Lower lobe of right lung (tissue), 2 donors: ENCODE measurements at regions not wholly inside any gene's neighbourhood (a gene's known extent, or its start where the extent isn't known, plus 50 kb on each side); places are given as distances from the start of the nearest gene placed in this dataset.

Source experiments
- ATAC-seq, 2 donors: fragments of 200-7000 bp; cut with Tn5 transposase; one replicate each; pipeline ENCODE4 v1.9.1; 2020 to 2022; ENCODE audit warnings: mild to moderate bottlenecking in 2 of 2, moderate library complexity in 2 of 2
- DNase-seq: peaks from one replicate; pipeline ENCODE4 v3.0.0-alpha.2; 2020
- H3K27ac ChIP-seq: fragments of 200-600 bp; one replicate; pipeline ENCODE4 v1.8.0; 2022
- H3K27me3 ChIP-seq: fragments of 200-600 bp; one replicate; pipeline ENCODE4 v1.8.0; 2022; ENCODE audit warnings: low read depth
- H3K36me3 ChIP-seq: fragments of 200-600 bp; one replicate; pipeline ENCODE4 v1.8.0; 2022; ENCODE audit warnings: mild to moderate bottlenecking
- H3K4me1 ChIP-seq: fragments of 200-600 bp; one replicate; pipeline ENCODE4 v1.8.0; 2022
- H3K4me3 ChIP-seq: fragments of 200-600 bp; one replicate; pipeline ENCODE4 v1.8.0; 2022; ENCODE audit warnings: mild to moderate bottlenecking
- H3K9me3 ChIP-seq: fragments of 200-600 bp; one replicate; pipeline ENCODE4 v1.8.0; 2022
- intact Hi-C: fragments of 100-400 bp; cut with DNase I; formaldehyde crosslinking; loops from one replicate; pipeline ENCODE4 v1.11.0; 2022
- TF ChIP-seq, protein P1 (sequence below): fragments of 200-600 bp; IDR thresholded peaks from one replicate; pipeline ENCODE4 v1.8.0; 2022; ENCODE audit warnings: antibody characterized with exemption, mild to moderate bottlenecking
- donor health status: DM: no; HTN: yes; CAD: no; lungs with severe emphysema.

DNA sequence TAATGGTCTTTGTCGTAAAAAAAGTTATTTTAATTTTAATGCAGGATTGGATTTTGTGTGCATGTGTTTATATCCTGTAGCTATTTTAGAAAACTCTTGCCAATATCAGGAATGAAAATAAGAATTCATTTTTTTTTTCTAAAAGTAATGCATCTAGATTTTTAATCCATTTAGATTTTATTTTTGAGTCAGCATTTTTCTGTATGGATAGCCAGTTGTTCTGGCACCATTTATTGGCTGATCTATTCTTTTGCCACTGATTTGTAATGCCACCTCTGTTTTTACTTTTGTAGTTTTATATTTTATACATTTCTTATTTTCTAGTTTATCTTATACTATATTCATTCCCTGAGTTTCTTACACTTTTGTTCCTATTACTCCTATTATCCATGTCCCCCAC is 343.0 kb downstream of the FOXG1 start:
- H3K4me3 ChIP-seq, result no peak overlapping the region
- no peaks in the 10 kb centered on the region for H3K27me3 ChIP-seq
- TF ChIP-seq, protein P1, sequence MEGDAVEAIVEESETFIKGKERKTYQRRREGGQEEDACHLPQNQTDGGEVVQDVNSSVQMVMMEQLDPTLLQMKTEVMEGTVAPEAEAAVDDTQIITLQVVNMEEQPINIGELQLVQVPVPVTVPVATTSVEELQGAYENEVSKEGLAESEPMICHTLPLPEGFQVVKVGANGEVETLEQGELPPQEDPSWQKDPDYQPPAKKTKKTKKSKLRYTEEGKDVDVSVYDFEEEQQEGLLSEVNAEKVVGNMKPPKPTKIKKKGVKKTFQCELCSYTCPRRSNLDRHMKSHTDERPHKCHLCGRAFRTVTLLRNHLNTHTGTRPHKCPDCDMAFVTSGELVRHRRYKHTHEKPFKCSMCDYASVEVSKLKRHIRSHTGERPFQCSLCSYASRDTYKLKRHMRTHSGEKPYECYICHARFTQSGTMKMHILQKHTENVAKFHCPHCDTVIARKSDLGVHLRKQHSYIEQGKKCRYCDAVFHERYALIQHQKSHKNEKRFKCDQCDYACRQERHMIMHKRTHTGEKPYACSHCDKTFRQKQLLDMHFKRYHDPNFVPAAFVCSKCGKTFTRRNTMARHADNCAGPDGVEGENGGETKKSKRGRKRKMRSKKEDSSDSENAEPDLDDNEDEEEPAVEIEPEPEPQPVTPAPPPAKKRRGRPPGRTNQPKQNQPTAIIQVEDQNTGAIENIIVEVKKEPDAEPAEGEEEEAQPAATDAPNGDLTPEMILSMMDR, result no peak
- no peaks in the 10 kb centered on the region for H3K4me1 ChIP-seq
- intact Hi-C loops, result no loop called here
- DNase-seq (no peak), ATAC-seq (no peak)
- H3K36me3 ChIP-seq, result no peaks in the 10 kb centered on the region
- no peaks in the 10 kb centered on the region for H3K9me3 ChIP-seq
- H3K27ac ChIP-seq, result no peak overlapping the region

- Histone ChIP-seq H3K4me3 (no peak overlapping the region), H3K4me1 (no peaks in the 10 kb centered on the region), H3K36me3 (no peaks in the 10 kb centered on the region), H3K9me3 (no peaks in the 10 kb centered on the region), H3K27ac (no peak overlapping the region), H3K27me3 (no peaks in the 10 kb centered on the region)
- TF ChIP-seq, protein P1, result no peak
- no peak for DNase-seq
- intact Hi-C loops, result no loop called here
- ATAC-seq, result no peak
Measured at GRCh38 chr14:29111554-29111953, 345.0 kb downstream of the FOXG1 start.

GRCh38 chr14:29123017-29123416 is 356.4 kb downstream of the FOXG1 start:
- no peak for DNase-seq
- H3K27me3 ChIP-seq, result no peaks in the 10 kb centered on the region

GRCh38 chr14:29126361-29126760 is 359.8 kb downstream of the FOXG1 start:
- intact Hi-C loops, result no loop called here
- no peaks in the 10 kb centered on the region for H3K9me3 ChIP-seq
- ATAC-seq (no peak), DNase-seq (no peak)
- H3K27me3 ChIP-seq, result no peaks in the 10 kb centered on the region
- no peak overlapping the region for H3K27ac ChIP-seq
- H3K36me3 ChIP-seq, result no peaks in the 10 kb centered on the region
- no peak overlapping the region for H3K4me3 ChIP-seq
- no peaks in the 10 kb centered on the region for H3K4me1 ChIP-seq
- TF ChIP-seq, protein P1, result no peak

More at GRCh38 chr14:29123017-29123416, 356.4 kb downstream of the FOXG1 start:
- H3K4me1 ChIP-seq, result no peaks in the 10 kb centered on the region
- no peaks in the 10 kb centered on the region for H3K36me3 ChIP-seq
- no peak for ATAC-seq
- intact Hi-C loops, result no loop called here
- TF ChIP-seq, protein P1, result no peak
- no peak overlapping the region for H3K27ac ChIP-seq
- H3K9me3 ChIP-seq, result no peaks in the 10 kb centered on the region
- no peak overlapping the region for H3K4me3 ChIP-seq

- intact Hi-C loops, result no loop called here
- Histone ChIP-seq H3K4me1 (no peaks in the 10 kb centered on the region), H3K27ac (no peak overlapping the region), H3K36me3 (no peaks in the 10 kb centered on the region), H3K9me3 (no peaks in the 10 kb centered on the region), H3K27me3 (no peaks in the 10 kb centered on the region), H3K4me3 (no peak overlapping the region)
- ATAC-seq (no peak), DNase-seq (no peak)
- TF ChIP-seq, protein P1, result no peak
Measured at GRCh38 chr14:29126865-29127264, 360.3 kb downstream of the FOXG1 start.

DNA sequence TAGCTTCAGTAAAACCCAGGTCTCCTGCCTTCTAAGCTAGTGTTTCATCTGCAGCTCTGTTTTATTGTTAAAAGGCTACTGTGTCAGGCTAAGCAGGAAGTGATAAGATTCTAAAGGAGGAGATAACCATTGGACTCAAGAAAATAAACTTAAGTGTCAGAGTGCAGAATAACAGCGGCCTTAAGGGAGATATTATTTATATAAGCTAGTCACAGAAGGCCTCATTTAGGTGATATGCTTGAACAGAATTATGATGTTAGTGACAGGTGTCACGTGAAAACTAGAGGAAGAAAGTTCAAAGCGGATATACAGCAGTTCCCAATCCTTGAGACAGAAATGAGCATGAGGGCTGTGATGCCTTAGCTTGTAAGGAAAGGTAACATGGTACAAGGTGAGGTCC is 373.4 kb downstream of the FOXG1 start:
- Histone ChIP-seq H3K4me3 (no peak overlapping the region), H3K27ac (no peak overlapping the region), H3K4me1 (no peaks in the 10 kb centered on the region), H3K36me3 (no peaks in the 10 kb centered on the region), H3K9me3 (no peaks in the 10 kb centered on the region), H3K27me3 (no peaks in the 10 kb centered on the region)
- intact Hi-C loops, result no loop called here
- ATAC-seq, result no peak
- TF ChIP-seq, protein P1, result no peak
- DNase-seq, result no peak
